SK-N-SH treated with all-trans-retinoic acid at 6 μM for 48 hours (cell line): ENCODE measurements at regions not wholly inside any gene's neighbourhood (a gene's known extent, or its start where the extent isn't known, plus 50 kb on each side); places are given as distances from the start of the nearest gene placed in this dataset.

Experiments
- ATAC-seq: fragments of 200-7000 bp; cut with Tn5 transposase; 3 replicates; pipeline ENCODE4 v1.9.1; 2020; ENCODE audit warnings: mild to moderate bottlenecking, moderate library complexity
- ARNTL ChIP-seq: fragments of 450-650 bp; formaldehyde crosslinking; IDR thresholded peaks from 2 replicates; pipeline ENCODE4 v1.5.0; 2020; ENCODE audit warnings: low read depth, mild to moderate bottlenecking, moderate library complexity, borderline replicate concordance
- BACH2 ChIP-seq: fragments of 250-450 bp; sonication (Bioruptor Pico); IDR thresholded peaks from 2 replicates; pipeline ENCODE4 v1.9.0; 2021; ENCODE audit warnings: mild to moderate bottlenecking, borderline replicate concordance
- CSDC2 ChIP-seq: fragments of 250-450 bp; sonication (Bioruptor Pico); IDR thresholded peaks from 2 replicates; pipeline ENCODE4 v1.5.0; 2020; ENCODE audit warnings: mild to moderate bottlenecking, moderate library complexity
- ESRRG ChIP-seq: fragments of 250-450 bp; sonication (Bioruptor Pico); IDR thresholded peaks from 2 replicates; pipeline ENCODE4 v1.6.1; 2021; ENCODE audit warnings: mild to moderate bottlenecking
- GLIS3 ChIP-seq: fragments of 250-450 bp; sonication (Bioruptor Pico); IDR thresholded peaks from 2 replicates; pipeline ENCODE4 v1.5.0; 2020; ENCODE audit warnings: mild to moderate bottlenecking, moderate library complexity
- ISL1 ChIP-seq: fragments of 250-450 bp; sonication (Bioruptor Pico); IDR thresholded peaks from 2 replicates; pipeline ENCODE4 v2.1.2; 2022; ENCODE audit warnings: mild to moderate bottlenecking, moderate library complexity
- OSR1 ChIP-seq: fragments of 250-450 bp; sonication (Bioruptor Pico); IDR thresholded peaks from 2 replicates; pipeline ENCODE4 v1.8.0; 2022; ENCODE audit warnings: moderate library complexity, mild to moderate bottlenecking, inconsistent platforms
- PPARA ChIP-seq: fragments of 250-450 bp; sonication (Bioruptor Pico); IDR thresholded peaks from 2 replicates; pipeline ENCODE4 v1.5.0; 2020; ENCODE audit warnings: mild to moderate bottlenecking, borderline replicate concordance
- RARB ChIP-seq: fragments of 250-450 bp; sonication (Bioruptor Pico); IDR thresholded peaks from 2 replicates; pipeline ENCODE4 v1.8.0; 2021; ENCODE audit warnings: mild to moderate bottlenecking, moderate library complexity
- SNAI2 ChIP-seq: fragments of 250-450 bp; sonication (Bioruptor Pico); IDR thresholded peaks from 2 replicates; pipeline ENCODE4 v1.5.0; 2020; ENCODE audit warnings: mild to moderate bottlenecking, moderate library complexity
- TCF4 ChIP-seq: fragments of 250-450 bp; sonication (Bioruptor Pico); IDR thresholded peaks from 2 replicates; pipeline ENCODE4 v1.8.0; 2021; ENCODE audit warnings: mild to moderate bottlenecking, moderate library complexity, borderline replicate concordance
- ZC3H10 ChIP-seq: fragments of 250-450 bp; sonication (Bioruptor Pico); IDR thresholded peaks from 2 replicates; pipeline ENCODE4 v1.5.1; 2021; ENCODE audit warnings: mild to moderate bottlenecking, moderate library complexity
- ZFP3 ChIP-seq: fragments of 250-450 bp; sonication (Bioruptor Pico); IDR thresholded peaks from 2 replicates; pipeline ENCODE4 v1.5.0; 2020; ENCODE audit warnings: mild to moderate bottlenecking, moderate library complexity
- ZFP30 ChIP-seq: fragments of 450-650 bp; formaldehyde crosslinking; IDR thresholded peaks from 2 replicates; pipeline ENCODE4 v1.5.0; 2022; ENCODE audit warnings: mild to moderate bottlenecking, moderate library complexity
- ZNF565 ChIP-seq: fragments of 450-650 bp; formaldehyde crosslinking; conservative IDR thresholded peaks from 2 replicates; pipeline ENCODE4 v1.5.0; 2020; ENCODE audit warnings: low read depth, mild to moderate bottlenecking, moderate library complexity
- ZNF70 ChIP-seq: fragments of 450-650 bp; formaldehyde crosslinking; IDR thresholded peaks from 2 replicates; pipeline ENCODE4 v1.5.0; 2020; ENCODE audit warnings: mild to moderate bottlenecking, moderate library complexity
- ZNF8 ChIP-seq: fragments of 450-650 bp; formaldehyde crosslinking; IDR thresholded peaks from 2 replicates; pipeline ENCODE4 v1.5.0; 2020; ENCODE audit warnings: mild to moderate bottlenecking, moderate library complexity
- TF ChIP-seq, protein P1 (sequence below): fragments of 250-450 bp; sonication (Bioruptor Pico); IDR thresholded peaks from 2 replicates; pipeline ENCODE4 v1.5.0; 2020; ENCODE audit warnings: mild to moderate bottlenecking, moderate library complexity
- TF ChIP-seq, protein P2 (sequence below): fragments of 250-450 bp; sonication (Bioruptor Pico); IDR thresholded peaks from 2 replicates; pipeline ENCODE4 v1.8.0; 2021; ENCODE audit warnings: low read depth, mild to moderate bottlenecking, moderate library complexity, borderline replicate concordance
- TF ChIP-seq, protein P3 (sequence below): fragments of 250-450 bp; sonication (Bioruptor Pico); IDR thresholded peaks from 2 replicates; pipeline ENCODE4 v1.8.0; 2020; ENCODE audit warnings: mild to moderate bottlenecking, moderate library complexity, borderline replicate concordance
- TF ChIP-seq, protein P4 (sequence below): fragments of 250-450 bp; sonication (Bioruptor Pico); IDR thresholded peaks from 2 replicates; pipeline ENCODE4 v1.5.1; 2020; ENCODE audit warnings: low read depth, mild to moderate bottlenecking, moderate library complexity

DNA sequence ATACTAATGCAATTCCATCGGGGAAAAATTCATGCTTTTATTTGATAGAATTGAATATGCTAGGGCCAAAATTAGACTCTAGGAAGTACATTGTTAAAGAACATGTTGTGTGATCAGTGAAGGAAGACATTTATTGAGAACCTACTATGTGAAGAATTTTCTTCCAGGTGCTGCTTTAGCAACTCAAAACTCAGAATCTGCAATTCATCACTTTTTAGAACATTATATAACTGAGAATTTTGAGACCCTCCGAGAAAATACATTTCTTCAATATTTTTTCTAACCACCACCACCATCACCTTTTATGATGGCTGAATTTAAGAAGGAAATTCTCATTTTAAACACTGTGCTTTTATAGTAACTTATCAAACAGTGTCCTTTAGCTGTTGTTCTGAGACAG is 315.2 kb downstream of the FIGN start (continued):
- TF ChIP-seq, protein P1, sequence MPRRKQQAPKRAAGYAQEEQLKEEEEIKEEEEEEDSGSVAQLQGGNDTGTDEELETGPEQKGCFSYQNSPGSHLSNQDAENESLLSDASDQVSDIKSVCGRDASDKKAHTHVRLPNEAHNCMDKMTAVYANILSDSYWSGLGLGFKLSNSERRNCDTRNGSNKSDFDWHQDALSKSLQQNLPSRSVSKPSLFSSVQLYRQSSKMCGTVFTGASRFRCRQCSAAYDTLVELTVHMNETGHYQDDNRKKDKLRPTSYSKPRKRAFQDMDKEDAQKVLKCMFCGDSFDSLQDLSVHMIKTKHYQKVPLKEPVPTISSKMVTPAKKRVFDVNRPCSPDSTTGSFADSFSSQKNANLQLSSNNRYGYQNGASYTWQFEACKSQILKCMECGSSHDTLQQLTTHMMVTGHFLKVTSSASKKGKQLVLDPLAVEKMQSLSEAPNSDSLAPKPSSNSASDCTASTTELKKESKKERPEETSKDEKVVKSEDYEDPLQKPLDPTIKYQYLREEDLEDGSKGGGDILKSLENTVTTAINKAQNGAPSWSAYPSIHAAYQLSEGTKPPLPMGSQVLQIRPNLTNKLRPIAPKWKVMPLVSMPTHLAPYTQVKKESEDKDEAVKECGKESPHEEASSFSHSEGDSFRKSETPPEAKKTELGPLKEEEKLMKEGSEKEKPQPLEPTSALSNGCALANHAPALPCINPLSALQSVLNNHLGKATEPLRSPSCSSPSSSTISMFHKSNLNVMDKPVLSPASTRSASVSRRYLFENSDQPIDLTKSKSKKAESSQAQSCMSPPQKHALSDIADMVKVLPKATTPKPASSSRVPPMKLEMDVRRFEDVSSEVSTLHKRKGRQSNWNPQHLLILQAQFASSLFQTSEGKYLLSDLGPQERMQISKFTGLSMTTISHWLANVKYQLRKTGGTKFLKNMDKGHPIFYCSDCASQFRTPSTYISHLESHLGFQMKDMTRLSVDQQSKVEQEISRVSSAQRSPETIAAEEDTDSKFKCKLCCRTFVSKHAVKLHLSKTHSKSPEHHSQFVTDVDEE, result no peak
- TF ChIP-seq TCF4 (CRISPR knock-in tag) (no peak), OSR1 (no peak), ZNF8 (CRISPR knock-in tag) (no peak)
- TF ChIP-seq, protein P2, sequence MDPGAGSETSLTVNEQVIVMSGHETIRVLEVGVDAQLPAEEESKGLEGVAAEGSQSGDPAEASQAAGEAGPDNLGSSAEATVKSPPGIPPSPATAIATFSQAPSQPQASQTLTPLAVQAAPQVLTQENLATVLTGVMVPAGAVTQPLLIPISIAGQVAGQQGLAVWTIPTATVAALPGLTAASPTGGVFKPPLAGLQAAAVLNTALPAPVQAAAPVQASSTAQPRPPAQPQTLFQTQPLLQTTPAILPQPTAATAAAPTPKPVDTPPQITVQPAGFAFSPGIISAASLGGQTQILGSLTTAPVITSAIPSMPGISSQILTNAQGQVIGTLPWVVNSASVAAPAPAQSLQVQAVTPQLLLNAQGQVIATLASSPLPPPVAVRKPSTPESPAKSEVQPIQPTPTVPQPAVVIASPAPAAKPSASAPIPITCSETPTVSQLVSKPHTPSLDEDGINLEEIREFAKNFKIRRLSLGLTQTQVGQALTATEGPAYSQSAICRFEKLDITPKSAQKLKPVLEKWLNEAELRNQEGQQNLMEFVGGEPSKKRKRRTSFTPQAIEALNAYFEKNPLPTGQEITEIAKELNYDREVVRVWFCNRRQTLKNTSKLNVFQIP (CRISPR knock-in tag), result no peak

DNA sequence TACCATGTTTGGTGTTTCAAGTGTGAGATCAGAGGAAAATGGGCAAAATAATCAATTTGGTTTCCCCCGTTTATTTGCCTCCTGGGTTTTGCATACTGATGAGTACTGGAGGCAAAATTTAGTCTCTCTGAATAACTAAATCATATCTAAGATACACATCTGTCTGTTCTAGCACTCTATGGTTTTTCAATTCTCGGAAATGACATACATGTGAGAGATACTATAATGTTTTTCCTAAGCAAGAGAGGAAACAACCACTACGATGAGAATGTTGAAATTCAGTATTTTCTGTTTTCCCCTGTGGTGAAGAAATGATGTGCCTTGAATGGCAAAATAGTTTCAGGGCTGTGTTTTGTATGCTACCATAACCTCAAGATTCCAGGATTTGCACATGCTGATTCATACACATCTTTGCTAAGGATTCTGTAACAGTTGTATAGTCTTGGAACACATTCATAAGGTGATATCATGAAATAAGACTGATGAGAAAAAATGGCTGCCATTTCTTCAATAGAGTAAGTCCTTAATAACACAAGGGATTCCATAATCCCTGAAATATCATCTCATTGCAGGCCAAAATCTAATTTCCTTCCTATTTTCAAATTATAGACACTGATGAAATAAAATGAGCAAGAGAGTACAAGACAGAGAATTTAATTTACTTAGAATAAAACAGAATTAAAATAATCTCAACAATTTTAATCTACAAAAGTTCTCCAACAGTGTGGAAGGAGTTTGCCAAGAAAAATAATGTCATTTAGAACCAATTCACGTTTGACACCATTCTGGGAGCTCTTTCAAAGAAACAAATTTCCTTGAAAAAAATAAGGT is 316.6 kb downstream of the FIGN start:
- ATAC-seq, result no peak
- TF ChIP-seq ISL1 (peak; percentile 69), ZFP30 (CRISPR knock-in tag) (no peak), RARB (CRISPR knock-in tag) (no peak), CSDC2 (CRISPR knock-in tag) (no peak), ARNTL (no peak), ESRRG (CRISPR knock-in tag) (no peak), ZNF70 (CRISPR knock-in tag) (no peak), PPARA (CRISPR knock-in tag) (no peak), TCF4 (CRISPR knock-in tag) (0 out of 2 replicates have a peak, but pooled peaks have one; percentile 36)

DNA sequence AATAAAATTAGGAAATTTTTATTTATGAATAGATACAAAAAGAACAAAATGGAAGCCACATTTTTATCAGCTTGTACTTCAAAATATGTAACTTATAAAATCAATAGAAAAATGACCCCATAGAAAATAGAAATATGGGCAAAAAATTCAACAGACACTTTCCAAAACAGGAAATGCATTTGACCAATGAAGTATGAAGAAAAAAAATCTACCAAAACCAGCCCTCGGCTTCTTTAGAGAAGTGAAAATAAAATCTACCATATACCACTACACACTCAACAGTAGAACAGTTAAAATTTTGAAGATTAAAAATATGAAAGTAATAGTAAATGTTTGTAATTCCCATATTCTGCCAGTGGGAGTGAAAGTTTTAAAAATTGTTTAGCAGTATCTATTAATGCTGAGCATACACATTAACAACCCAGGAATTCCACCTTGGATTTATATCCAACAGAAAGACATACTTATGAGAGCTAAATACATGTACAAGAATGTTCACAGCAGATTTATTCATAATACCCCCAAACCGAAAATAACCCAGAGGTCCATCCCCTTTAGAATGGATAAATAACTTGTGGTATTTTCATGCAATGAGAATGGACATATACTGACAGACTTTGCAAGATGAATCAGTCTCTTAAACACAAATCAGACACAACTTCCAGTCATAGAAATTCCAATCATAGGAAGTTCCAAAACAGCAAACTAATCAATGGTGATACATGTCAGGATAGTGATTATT is 318.0 kb downstream of the FIGN start:
- ATAC-seq, result no peak
- TF ChIP-seq ZFP3 (CRISPR knock-in tag), result no peak
- TF ChIP-seq ARNTL, result no peak
- TF ChIP-seq ISL1, result no peak
- TF ChIP-seq OSR1, result no peak
- TF ChIP-seq, protein P1, result no peak
- TF ChIP-seq, protein P2 (CRISPR knock-in tag), result no peak
- no peak for TF ChIP-seq ZNF565
- no peak for TF ChIP-seq ZC3H10 (CRISPR knock-in tag)
- TF ChIP-seq GLIS3 (CRISPR knock-in tag), result no peak
- TF ChIP-seq BACH2, result no peak
- TF ChIP-seq CSDC2 (CRISPR knock-in tag), result no peak
- TF ChIP-seq, protein P3, sequence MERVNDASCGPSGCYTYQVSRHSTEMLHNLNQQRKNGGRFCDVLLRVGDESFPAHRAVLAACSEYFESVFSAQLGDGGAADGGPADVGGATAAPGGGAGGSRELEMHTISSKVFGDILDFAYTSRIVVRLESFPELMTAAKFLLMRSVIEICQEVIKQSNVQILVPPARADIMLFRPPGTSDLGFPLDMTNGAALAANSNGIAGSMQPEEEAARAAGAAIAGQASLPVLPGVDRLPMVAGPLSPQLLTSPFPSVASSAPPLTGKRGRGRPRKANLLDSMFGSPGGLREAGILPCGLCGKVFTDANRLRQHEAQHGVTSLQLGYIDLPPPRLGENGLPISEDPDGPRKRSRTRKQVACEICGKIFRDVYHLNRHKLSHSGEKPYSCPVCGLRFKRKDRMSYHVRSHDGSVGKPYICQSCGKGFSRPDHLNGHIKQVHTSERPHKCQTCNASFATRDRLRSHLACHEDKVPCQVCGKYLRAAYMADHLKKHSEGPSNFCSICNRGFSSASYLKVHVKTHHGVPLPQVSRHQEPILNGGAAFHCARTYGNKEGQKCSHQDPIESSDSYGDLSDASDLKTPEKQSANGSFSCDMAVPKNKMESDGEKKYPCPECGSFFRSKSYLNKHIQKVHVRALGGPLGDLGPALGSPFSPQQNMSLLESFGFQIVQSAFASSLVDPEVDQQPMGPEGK, result no peak
- TF ChIP-seq SNAI2, result no peak
- TF ChIP-seq, protein P4, sequence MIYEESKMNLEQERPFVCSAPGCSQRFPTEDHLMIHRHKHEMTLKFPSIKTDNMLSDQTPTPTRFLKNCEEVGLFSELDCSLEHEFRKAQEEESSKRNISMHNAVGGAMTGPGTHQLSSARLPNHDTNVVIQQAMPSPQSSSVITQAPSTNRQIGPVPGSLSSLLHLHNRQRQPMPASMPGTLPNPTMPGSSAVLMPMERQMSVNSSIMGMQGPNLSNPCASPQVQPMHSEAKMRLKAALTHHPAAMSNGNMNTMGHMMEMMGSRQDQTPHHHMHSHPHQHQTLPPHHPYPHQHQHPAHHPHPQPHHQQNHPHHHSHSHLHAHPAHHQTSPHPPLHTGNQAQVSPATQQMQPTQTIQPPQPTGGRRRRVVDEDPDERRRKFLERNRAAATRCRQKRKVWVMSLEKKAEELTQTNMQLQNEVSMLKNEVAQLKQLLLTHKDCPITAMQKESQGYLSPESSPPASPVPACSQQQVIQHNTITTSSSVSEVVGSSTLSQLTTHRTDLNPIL (CRISPR knock-in tag), result no peak
- no peak for TF ChIP-seq RARB (CRISPR knock-in tag)
